ENCODE measurements at regions not wholly inside any gene's neighbourhood (a gene's known extent, or its start where the extent isn't known, plus 50 kb on each side); places are given as distances from the start of the nearest gene placed in this dataset.

DNA sequence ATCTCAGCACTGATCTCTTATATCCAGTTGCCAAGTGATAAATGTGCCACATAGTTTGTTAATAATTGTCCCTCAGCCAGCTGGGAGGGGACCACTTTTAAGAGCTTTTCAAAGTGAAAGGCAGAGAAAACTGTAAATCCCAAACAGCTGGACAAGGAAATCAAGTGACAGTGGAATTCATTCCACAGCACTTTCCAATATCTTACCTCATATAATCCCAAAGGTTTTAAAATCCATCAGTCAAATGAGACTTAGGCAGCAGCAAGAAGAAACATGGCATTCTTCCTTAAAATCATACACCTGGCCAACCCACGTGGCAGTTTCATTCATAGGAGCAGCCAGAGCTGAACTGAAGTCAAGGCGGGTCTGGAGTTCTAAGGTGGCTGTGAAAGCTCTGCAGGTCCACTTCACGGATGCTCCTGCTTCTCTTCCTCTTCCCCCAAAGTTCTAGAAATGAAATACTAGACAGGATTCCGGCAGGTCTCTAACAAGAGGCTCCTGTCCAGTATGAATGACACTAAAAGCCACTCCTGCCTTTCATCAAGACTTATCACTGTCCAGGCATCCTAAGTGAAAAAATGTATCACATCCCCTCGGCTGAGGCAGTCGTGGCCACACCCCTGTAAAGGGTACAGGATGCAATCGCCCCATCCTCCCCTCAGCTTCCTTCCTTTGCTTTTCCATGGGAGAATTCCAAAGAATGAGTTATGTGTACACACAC lies 190.4 kb upstream of the STK17B start:
- TF ChIP-seq, protein P1, sequence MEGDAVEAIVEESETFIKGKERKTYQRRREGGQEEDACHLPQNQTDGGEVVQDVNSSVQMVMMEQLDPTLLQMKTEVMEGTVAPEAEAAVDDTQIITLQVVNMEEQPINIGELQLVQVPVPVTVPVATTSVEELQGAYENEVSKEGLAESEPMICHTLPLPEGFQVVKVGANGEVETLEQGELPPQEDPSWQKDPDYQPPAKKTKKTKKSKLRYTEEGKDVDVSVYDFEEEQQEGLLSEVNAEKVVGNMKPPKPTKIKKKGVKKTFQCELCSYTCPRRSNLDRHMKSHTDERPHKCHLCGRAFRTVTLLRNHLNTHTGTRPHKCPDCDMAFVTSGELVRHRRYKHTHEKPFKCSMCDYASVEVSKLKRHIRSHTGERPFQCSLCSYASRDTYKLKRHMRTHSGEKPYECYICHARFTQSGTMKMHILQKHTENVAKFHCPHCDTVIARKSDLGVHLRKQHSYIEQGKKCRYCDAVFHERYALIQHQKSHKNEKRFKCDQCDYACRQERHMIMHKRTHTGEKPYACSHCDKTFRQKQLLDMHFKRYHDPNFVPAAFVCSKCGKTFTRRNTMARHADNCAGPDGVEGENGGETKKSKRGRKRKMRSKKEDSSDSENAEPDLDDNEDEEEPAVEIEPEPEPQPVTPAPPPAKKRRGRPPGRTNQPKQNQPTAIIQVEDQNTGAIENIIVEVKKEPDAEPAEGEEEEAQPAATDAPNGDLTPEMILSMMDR (IDR thresholded peaks at IDR 0.05), result no peak
- TF ChIP-seq POLR2A (IDR thresholded peaks at IDR 0.05) (no peak), EP300 (IDR thresholded peaks at IDR 0.05) (no peak), POLR2AphosphoS5 (IDR thresholded peaks at IDR 0.05) (no peak)

Data from stomach (tissue), 4 donors.